HG02870 (cell line): ENCODE measurements at regions not wholly inside any gene's neighbourhood (a gene's known extent, or its start where the extent isn't known, plus 50 kb on each side); places are given as distances from the start of the nearest gene placed in this dataset.

ENCODE experiments used
- ATAC-seq: cut with Tn5 transposase; IDR thresholded peaks from one replicate; pipeline ENCODE4 v1.9.1; 2021; ENCODE audit warnings: mild to moderate bottlenecking, moderate library complexity; ENCODE audit not compliant: unreplicated experiment

DNA sequence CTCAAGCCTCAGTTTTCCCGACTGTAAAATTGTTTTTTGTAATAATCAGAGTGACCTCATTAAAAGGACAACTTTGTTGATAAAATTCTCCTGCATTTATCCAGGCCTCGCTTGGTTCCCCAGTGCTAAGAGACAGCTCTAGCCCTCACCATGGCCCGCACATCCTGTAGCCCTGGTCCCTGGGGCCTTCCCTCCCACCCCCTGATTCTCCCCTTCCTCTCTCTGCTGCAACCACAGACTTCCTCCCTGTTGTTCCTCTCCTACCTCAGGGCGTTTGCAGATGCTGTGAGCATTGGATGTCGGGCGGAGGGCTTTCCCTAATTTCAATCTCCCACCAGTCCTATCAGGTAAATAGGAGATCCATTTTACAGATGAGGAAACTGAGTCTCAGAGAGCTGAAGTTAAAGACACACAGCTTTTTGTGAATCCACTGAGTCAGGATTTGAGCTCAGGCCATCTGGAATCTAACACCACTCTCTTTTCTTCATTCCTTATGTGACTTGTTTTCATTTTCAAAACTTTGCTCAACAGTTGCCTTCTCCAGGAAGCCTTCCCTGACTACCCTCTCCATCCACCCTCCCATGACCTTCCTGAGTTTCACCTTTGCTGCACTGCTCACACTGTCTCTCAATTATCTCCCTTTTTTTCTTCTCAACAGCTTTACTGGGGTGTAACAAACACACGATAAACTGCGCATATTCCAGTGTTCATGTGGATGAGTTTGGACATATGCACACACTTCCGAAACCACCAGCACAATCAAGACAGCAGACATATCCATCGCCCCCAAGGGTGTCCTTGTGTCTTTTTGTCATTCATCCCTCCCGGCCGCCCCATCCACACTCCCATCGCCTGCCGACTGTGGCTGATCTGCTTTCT is 107.1 kb downstream of the CEBPB start:
- ATAC-seq = no peak

DNA sequence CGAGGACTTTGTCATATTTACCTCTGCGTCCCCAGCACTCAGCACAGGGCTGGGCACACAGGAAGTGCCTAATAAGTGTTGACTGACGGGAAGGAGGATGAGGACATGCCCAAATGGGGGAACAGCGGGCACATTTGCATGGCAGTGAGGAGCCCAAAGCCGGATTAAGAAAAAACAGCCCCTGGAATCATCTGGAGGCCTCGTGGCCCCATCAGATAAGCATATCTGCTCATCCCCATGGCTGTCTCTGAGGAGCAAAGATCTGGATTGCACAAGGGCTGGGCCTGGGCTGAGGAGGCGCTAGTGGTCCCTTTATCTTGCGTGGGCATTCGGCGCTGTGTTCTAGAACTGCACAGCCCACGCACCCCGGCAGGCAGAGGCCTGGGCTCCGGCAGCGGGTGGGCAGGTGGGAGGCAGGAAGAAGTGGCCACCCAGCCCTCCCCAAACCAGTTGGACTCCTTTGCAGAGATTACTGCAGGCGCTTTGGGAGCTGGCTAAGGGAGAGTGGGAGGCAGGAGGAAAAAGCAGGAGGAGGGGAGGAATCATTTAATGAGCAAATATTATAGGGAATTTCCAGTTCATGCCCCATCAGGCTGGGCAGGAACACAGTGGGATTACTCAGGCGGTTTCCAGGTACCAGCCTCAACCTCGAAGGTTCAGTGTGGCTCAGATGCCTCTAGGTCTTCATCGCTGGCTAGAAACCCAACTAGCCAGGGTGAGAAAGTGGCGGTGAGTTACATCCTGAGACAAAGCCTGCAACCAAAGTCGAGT is 108.1 kb downstream of the CEBPB start:
- ATAC-seq = no peak

DNA sequence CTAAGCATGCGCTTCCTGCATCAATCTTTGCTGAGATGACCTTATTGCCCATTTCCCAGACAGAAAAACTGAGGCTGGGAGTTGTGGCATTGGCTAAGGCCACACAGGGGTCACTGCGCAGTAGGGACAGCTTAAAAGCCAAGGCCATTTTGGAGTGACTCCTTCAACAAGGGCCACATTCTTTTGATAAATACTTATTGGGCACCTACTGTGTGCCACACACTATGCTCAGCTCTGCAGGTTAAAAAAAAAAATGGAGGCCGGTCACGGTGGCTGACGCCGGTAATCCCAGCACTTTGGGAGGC is 108.6 kb downstream of the CEBPB start:
- no peak for ATAC-seq

DNA sequence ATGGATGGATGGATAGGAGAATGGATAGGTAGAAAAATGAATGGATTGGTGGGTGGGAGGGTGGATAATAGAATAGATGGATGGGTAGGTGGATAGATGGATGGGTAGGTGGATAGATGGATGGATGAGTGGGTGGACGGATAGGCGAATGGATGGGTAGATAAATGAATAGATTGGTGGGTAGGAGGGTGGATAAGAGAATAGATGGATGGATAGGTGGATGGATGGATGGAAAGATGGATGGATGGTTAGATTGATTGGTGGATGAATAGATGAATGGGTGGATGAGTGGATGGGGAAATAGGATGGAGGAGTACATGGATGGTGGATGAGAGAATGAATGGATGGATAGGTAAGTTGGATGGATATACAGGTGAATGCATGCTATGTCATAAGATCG is 110.5 kb downstream of the CEBPB start:
- no peak for ATAC-seq

DNA sequence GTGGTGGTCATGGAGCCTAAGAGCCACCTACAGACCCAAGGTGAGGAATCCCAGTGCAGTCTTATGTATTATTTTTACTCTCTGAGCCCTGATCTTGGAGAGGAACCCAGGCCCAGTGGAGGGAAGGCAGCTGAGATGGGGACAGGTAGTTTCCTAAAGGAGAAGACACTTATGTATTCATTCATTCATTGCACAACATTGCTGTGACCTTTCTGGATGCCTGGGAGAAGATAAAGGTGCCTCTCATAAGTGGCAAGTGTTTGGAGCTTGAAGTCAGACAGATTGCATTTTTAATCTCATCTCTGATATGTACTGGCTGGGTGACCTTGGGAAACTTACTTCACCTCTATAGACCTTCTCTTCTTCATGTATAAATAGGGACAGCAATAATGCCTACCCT is 111.1 kb downstream of the CEBPB start:
- no peak for ATAC-seq

DNA sequence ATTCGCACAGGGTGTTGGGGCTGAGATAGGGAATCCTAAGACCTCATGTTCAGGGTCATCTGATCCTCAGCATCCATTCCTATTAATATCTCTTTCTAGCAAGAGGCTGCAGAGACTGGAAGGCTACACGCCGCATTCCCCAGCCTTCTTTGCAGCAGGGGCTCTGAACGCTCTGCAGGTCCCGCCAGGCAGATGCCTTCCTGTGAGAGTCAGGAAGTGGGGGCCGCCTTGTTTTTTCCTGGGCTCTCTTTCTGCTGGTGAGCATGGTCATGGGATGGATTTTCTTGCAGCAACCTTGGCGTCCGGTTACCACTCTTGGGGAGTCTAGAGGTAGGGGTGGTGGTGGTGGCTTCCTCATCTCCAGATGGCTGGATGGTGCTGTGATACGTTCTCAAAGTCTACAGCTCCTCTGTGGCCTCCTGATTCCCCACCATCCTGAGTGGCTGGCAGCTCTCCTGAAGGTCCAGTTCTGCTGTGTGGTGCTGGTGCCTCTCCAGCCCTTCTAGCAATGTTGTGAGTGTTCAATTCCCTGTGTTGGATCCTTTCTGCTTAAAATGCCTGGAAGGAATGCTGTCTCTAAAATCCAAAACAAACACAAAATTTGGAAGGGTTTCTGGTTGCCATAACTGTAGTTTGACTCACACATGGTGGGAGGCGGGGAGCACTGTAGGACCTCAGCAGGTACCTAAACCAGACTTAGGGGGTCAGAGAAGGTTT is 111.9 kb downstream of the CEBPB start:
- no peak for ATAC-seq

DNA sequence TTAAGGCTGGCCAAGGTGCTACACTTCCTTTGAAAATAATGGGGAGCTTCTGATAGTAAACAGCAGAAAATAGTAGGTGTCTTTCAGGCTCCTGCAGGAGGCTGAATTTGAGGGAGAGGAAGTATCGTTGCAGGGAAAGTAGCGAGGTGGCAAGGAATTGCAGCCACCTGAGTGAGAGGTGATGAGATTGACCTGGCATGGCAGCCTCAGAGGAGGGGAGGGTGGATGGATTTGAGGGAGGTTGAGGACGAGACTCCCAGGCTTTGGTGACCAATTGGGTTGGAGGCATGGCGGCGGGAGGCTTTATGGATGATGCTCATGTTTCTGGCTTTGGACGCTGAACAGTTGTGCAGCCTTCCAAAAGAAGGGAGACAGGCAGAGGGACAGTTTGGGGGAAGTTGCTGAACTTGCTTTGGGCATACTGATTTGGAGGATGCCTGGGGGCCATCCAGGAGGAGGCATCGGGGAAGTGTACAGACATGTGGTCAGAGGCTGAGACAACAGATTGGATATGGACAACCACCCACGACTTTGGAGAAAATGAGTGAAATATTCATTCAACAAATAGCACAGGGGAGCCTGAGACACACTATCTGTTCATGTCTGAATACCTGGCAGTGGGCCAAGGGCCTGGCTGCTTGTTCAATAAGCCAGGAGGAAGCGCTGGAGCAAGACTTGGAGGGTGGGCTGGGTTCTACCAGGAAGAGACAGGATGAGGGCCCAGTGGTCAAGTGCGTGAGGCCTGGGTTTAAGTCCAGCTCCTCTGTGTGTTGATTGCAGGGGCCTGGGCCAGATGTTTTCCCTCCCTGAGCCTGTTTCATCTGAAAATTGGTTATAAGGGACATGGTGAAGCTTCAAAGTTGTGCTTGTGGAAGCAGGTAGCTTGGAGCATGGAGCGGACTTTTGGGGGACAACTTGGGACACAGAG is 113.2 kb downstream of the CEBPB start:
- no peak for ATAC-seq

DNA sequence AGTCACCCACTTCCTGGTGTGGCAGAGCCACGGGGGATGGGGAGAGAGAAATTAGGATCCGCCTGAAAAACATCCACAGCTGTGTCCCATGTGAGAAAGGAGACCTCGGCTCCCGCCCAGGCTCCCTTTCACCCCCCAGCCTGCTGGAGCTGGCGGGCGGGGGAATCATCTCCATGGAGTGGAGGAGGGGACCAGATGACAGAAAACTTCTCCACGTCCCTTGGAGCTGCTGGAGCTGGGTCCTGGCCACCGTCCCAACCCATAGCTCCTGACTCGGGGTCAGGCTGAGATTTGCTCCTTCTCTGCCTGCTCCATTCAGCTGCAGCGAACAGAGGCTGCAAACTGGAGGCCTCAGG is 113.8 kb downstream of the CEBPB start:
- ATAC-seq = no peak

DNA sequence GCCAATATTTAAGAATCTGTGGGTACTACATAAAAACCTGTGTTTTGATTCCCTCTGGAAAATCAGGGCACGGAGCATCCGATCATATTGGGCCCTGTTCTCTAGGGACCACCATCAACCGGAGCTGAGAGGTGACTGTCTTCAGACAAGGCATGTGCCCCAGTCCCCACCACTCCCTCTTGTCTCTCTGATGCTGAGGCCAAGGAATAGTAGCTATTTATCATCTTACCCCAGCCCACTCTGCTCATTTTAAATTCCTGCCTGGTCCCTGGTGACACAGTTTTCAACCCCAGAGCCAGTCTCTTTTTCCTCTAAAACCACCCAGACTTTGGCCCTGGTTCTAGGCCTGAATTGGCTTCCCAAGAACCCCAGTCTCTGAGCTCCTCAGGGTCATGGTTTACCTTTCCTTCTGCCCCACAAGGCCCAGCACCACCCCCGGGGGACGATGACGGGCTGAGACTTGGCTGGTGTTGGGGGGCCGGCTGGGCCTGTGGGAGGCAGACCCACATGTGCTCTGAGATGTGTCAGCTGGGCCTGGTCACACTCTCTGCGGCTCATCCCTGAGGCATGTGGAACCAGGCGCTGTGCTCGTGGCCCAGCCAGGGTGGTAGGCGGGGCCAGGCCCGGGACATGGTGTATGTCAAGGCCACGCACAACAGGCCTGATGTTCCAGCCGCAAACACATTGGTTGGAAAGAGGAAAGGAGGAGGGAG is 114.4 kb downstream of the CEBPB start:
- ATAC-seq = no peak

DNA sequence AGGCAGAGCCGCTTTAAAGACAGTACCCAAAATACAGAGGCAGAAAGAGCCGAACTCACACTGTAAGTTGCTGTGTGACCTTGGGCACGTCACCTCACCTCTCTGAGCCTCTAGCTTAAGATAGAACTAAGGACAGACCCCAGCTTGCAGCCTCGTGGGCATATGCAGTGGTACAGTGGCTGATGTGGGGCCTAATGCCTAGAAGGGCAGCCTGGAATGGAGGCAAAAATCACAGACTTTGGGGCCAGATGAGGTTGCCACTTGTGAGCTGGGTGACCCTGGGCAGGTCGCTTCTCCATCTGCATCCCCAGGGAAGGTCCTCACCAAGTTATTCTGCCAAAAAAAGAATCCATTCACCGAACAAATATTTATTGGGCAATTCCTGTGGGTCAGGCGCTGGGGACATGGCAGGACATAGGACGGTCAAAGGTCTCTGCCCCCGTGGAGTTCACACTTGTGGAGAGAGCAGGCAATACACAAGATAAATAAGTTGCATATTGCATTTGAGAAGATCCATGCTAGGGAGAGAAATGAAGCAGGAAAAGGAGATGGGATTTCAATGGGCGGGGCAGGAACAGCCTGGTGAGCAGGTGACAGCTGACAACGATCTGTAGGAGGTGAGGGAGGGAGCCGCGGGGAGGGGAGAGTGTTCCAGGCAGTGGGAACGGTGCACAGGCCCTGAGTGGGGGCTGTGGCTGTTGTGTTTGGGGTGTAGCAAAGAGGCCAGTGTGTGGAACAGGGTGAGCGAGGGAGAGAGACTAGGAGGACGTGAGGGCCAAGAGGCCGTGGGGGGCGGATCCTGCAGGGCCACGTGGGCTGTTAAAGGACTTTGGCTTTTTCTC is 115.2 kb downstream of the CEBPB start:
- no peak for ATAC-seq

DNA sequence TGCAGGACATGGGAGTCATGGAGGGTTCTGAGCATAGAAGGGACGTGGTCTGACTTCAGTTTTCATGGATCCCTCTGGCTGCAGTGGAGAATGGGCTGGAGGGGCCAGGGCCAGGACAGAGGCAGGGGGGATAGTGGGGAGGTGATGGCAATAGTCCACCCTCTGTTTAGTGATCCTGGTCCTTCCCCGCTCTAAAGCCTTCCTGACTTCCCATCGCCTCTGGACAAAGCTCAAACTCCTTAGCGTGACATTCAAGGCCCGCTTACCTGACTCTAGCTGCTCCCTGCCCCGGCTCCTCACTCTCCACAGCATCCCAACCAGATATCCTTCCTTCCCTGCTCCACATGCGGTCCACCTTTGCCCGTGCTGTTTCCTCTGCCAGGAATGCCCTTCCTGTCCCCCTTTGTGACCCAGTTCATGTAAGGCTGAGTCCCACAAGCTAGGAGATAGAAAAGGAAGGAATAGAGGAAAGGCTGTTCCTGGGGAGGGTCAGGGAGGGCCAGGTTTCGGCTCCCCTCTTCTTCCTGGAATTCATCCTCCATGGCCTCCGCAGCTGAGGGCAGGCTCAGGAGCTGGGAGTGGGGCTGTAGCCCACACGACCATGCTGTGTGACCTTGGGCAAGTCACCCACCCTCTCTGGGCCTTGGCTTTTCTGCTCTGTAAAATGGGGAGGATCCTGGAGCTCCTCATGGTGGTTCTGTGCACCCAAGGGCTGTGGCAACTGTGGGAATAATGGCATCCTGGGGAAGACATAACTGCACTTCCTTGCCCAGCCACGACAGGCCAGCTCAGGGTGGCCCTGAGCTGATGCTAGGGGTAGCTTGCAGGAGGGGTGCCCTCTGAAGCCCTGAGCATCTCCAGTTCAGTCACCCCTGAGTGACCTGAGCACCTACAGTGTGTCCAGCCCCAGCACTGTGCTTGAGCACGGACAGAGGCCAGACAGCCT is 116.1 kb downstream of the CEBPB start:
- no peak for ATAC-seq

DNA sequence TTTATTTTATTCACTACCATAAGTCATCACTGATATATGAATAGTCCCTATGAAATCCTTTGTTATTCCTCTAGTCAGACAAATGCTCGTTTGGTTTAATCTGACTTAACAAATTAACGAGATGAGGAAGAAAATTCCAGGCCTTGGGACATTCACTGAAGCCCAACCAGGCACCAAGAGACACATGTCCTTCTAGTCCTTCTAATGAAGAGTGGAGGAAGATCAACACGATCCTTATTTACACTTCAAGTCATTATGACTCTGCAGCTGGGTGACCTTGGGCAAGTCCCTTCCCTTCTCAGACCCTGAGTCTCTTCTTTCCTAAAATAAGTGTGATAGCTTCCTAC is 117.5 kb downstream of the CEBPB start:
- no peak for ATAC-seq

DNA sequence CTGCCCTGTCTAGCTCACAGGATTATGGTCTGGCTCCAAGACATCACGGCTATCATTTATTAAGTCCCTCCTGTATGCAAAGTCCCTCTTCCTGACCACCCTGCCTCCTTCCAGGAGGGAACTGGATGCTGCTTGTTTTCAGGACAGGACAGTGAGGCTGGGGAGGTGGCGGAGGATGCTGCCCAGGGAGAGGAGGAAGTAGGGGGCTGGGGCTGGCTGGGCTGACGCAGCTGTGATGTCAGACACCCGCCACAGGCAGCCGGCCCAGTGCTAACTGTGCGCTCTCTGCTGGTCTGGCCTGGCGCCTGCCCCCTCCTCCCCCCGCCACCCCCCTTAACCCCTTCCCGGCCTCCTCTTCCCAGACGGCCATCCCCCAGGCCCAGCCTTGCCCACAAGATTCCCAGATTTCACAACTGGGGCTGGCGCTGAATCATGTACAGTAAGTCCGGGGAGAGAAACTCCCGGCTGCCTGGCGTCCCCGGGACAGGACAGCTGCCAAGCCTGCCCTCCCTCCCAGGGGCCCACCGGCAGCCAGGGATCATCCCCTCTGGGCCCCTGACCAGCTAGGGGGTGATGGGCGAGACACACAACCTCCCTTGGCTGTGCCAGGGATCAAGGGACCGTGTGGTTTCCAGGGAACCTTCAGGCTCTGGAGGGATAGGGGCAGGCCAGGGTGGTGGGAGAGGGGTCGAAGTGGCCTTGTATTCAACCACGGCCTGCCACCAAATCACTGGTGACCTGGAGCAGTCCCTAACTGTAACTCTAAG is 118.1 kb downstream of the CEBPB start:
- ATAC-seq = no peak

DNA sequence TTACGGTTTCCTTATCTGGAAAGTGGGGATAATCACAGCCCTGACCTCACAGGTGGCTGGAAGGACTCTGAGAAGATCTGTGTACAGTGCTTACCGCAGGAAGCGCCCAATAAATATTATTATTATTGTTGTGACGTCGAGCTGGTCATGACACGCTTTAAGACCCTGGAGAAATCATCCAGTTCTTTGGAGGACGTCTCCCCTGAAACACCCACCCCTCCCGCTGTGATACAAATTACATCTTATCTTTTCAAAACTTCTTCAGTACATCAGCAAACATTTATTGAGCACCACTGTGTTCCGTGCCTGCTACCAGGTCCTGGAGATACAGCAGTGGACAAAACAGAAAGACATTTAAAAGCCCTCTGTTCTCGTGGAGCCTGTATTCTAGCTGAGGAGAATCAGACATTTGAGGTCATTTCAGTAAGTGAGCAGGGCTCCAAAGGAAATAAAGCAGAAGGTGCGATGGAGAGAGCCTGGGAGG is 118.7 kb downstream of the CEBPB start:
- ATAC-seq = no peak

DNA sequence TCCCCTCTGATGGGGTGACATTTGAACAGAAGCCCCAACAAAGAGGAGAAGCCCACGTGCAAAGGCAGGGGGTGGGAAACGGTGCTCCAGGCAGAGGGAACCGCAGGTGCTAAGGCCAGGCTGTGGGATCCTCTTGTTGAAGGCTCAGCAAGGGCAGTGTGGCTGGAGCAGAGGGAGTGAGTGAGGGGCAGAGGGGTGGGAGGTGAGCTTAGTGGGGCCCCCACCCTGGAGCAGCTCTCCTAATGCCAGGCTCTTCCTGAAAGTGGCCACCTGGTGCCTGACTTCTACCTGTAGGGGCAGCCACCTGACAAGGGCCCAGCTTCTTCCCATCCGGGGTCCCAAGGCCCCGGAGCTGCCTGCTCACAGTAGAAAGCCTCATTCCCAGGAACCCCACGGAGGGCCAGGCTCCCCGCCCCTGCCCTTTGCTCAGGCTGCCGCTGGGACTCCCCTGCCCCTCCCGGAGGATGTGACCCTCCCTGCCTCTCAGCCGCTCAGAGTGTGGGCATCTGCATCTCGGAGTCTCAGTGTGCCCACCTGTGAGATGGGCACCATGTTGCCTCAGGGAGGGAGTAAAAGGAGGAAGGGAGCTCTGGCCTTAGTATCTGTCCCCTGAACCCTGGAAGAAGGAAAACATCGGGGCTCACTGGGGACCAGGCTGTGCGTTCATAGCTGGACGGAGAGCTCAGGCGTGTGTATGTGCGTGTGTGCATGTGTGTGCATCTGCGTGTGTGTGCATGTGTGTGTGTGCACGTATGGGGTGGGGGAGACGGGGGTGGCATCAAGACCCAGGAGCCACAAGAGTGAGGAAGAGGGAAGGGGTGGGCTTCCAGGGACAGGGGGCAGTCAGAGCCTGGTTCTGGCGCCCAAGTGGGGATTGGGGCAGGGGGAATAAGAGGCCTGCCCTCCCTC is 119.4 kb downstream of the CEBPB start:
- no peak for ATAC-seq

DNA sequence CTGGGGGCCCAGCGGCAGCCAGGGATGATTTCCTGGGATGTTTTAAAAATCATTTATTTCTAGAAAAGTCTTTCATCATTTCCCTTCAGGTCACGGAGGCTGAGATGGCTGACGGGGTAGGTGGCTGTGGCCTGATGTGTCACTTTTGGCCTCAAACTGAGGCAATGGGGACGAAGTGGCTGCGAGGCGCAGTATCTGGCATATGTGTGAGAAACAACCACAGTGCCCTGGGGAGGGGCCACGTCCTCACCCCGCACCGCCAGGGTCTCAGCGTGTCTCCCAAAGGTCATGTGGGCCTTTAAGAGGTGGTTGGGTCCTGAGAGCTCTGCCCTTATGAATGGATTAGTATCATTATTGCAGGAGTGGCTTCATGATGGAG is 120.0 kb downstream of the CEBPB start:
- no peak for ATAC-seq
